GM18907 (cell line): ENCODE measurements at regions not wholly inside any gene's neighbourhood (a gene's known extent, or its start where the extent isn't known, plus 50 kb on each side); places are given as distances from the start of the nearest gene placed in this dataset.

Experiments used
- ATAC-seq: cut with Tn5 transposase; IDR thresholded peaks from one replicate; pipeline ENCODE4 v1.9.1; 2021; ENCODE audit warnings: mild to moderate bottlenecking, moderate library complexity; ENCODE audit not compliant: unreplicated experiment

GRCh38 chr6:148261470-148261869, 81.2 kb upstream of the SASH1 start:
- no peak for ATAC-seq

DNA sequence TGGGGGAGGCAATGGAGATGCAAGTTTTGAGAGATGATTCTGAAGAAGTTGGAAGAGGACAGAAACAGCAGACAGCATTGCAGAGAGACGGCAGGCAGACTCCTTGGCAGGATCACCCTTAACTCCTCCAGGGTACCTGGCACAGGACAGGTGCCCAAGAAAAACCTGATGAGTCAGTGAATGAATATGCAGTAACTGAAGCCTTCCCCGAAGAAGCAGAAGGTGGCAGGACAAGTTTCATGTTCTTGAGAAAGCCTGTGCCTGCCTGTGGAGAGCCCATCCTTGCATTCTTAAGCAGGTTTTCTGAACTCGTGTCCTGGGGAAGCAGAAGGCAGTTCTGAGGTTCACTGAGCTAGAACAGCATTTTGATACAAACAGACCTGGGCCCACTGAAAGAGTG, 79.6 kb upstream of the SASH1 start:
- no peak for ATAC-seq

DNA sequence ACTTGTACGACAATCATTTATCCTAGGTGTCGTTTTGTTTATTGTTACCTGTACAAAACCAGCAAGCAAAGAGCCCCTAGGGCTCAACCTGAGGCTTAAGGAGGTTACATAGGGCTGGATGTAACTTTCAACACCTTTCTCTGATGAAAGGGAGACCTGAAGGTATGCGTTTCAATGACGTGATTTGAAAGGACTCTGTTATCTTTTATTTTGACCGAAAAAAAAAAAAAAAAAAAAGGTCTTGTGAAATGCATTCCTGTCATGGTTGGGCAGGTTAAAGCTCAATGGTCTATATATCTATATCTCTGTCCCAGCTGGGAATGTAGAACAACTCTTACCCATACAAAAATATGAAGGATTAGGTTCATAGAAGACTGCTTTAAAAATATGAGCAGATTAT, 78.7 kb upstream of the SASH1 start:
- ATAC-seq: no peak

- no peak for ATAC-seq
Observed at GRCh38 chr6:148265054-148265453, 77.6 kb upstream of the SASH1 start.

GRCh38 chr6:148269386-148269785, 73.3 kb upstream of the SASH1 start:
- ATAC-seq: no peak

GRCh38 chr6:148271711-148272439, 70.8 kb upstream of the SASH1 start:
- ATAC-seq: no peak

DNA sequence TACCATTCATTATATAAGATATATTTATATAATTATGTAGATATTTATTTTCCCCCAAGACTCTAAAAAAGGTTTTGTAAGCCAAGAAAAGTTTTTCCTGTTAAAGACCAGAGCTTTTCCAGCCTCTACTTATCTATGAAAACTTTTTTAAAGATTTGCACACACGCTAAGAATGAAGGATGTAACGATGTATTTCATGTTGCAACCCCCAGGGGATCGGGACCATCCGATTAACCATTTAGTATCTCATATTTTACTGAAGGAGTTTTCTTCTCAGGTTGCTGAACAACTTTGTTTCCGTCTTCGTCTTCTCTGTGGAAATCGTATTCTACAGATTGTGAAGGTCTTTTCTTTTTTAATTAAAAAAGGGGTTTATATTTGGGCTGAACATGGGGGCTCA, 70.0 kb upstream of the SASH1 start:
- no peak for ATAC-seq

DNA sequence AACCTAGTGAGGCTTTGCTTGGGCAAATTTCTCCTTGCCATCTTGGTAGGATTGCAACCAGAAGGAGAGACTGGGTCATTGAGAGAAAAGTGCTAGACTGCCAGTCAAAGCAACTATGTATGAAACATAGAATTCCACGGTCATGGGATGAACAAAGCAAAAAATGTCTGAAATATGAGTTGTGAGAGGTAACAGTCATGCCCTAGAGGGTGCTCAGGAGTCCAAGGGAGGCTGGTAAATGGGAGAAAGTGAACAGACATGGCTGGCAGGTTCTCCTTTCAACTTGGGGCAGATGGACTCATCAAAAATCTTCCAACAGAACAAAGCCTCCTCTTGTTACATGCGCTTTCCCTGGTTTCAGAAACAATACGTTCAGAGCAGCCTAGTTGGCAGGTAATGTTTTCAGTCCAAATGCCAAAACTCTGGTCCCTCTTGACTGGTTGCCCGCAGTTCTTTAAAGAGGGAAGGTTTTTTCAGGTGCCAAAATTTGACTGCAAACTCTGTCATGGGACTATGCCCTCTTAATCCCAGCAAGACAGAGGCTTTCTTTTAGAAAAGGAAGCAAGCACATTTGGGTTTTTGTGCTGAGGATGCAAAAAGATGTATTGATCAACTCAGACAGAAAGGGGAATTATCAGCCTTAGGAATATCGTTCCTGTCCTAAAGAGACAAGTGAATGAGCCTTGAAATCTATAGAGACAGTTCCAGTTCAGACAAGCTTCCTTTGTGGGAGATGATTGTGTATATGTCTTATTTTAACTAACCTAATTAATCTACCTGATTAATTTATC, 68.5 kb upstream of the SASH1 start:
- ATAC-seq: no peak

- no peak for ATAC-seq
Observed at GRCh38 chr6:148274809-148275208, 67.8 kb upstream of the SASH1 start.

GRCh38 chr6:148285205-148285604, 57.4 kb upstream of the SASH1 start:
- no peak for ATAC-seq

- no peak for ATAC-seq
Observed at GRCh38 chr6:148286563-148286962, 56.1 kb upstream of the SASH1 start.

- ATAC-seq: no peak
Observed at GRCh38 chr6:148287623-148288333, 54.9 kb upstream of the SASH1 start.

GRCh38 chr6:148288541-148288940, 54.1 kb upstream of the SASH1 start:
- no peak for ATAC-seq

DNA sequence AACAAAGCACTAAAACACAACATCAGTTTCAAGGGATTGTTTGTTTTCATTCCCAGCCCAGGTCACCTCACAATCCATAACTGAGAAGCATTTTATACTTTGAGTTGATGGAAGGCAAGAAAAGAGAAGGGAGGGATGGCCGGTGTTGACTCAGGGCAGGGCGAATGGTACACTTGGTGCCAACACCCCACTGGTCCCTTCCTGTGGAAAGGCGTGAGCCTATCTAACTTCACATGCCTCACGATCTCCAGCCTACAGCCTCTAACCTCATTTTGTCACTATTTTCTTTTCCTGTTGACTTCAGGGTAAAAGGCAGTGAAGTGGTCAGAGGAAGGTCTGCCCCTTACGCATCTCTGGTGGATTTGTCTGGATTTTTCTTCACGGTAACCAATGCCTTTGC, 53.5 kb upstream of the SASH1 start:
- ATAC-seq: no peak

GRCh38 chr6:148291876-148292275, 50.8 kb upstream of the SASH1 start:
- no peak for ATAC-seq
